Type B pancreatic cell (in vitro differentiated cells): ENCODE measurements at regions not wholly inside any gene's neighbourhood (a gene's known extent, or its start where the extent isn't known, plus 50 kb on each side); places are given as distances from the start of the nearest gene placed in this dataset.

ENCODE experiments used
- DNase-seq: peaks from one replicate; pipeline ENCODE4 v3.0.0; 2021; ENCODE audit warnings: mixed read lengths; ENCODE audit not compliant: unreplicated experiment; ENCODE audit errors: extremely low spot score
- H3K27ac Mint-ChIP-seq: 2 replicates; pipeline ENCODE4 v1.8.0; 2021; ENCODE audit warnings: mild to moderate bottlenecking, mixed read lengths
- H3K27me3 Mint-ChIP-seq: 2 replicates; pipeline ENCODE4 v1.8.0; 2021; ENCODE audit warnings: mixed read lengths
- H3K36me3 Mint-ChIP-seq: 2 replicates; pipeline ENCODE4 v1.8.0; 2021; ENCODE audit warnings: mixed read lengths
- H3K4me1 Mint-ChIP-seq: one replicate; pipeline ENCODE4 v1.8.0; 2021; ENCODE audit warnings: mixed read lengths; ENCODE audit not compliant: unreplicated experiment
- H3K4me3 Mint-ChIP-seq: 2 replicates; pipeline ENCODE4 v1.8.0; 2021; ENCODE audit warnings: mild to moderate bottlenecking, mixed read lengths
- H3K9me3 Mint-ChIP-seq: 2 replicates; pipeline ENCODE4 v1.8.0; 2021; ENCODE audit warnings: mixed read lengths
- TF ChIP-seq, protein P1 (sequence below): fragments of 200-600 bp; sonication (generic); conservative IDR thresholded peaks from 2 replicates; pipeline ENCODE4 v1.5.0; 2021; ENCODE audit warnings: antibody characterized with exemption, mild to moderate bottlenecking

DNA sequence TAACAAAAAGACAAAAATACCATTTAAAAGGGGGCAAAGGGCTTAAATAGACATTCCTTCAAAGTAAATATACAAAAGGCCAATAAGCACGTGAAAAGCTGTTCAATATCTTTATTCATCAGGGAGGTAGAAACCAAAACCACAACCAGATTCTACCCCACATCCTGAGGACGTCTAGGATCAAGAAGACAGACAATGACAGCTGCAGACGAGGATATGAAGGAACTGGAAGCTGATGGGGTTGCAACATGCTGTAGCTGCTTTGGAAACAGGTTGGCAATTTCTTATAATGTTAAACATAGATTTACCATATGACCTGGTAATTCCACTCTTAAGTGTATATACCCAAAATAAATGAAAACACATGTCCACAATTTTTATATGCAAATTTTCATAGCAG, 85.1 kb upstream of the C14orf180 start:
- Mint-ChIP-seq H3K4me3 (no peak overlapping the region), H3K36me3 (no peaks in the 10 kb centered on the region), H3K9me3 (peaks cover 9% of the 10 kb centered on the region), H3K27me3 (peaks cover 15% of the 10 kb centered on the region), H3K4me1 (no peaks in the 10 kb centered on the region), H3K27ac (no peak overlapping the region)
- TF ChIP-seq, protein P1, sequence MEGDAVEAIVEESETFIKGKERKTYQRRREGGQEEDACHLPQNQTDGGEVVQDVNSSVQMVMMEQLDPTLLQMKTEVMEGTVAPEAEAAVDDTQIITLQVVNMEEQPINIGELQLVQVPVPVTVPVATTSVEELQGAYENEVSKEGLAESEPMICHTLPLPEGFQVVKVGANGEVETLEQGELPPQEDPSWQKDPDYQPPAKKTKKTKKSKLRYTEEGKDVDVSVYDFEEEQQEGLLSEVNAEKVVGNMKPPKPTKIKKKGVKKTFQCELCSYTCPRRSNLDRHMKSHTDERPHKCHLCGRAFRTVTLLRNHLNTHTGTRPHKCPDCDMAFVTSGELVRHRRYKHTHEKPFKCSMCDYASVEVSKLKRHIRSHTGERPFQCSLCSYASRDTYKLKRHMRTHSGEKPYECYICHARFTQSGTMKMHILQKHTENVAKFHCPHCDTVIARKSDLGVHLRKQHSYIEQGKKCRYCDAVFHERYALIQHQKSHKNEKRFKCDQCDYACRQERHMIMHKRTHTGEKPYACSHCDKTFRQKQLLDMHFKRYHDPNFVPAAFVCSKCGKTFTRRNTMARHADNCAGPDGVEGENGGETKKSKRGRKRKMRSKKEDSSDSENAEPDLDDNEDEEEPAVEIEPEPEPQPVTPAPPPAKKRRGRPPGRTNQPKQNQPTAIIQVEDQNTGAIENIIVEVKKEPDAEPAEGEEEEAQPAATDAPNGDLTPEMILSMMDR, result no peak
- DNase-seq, result no peak

DNA sequence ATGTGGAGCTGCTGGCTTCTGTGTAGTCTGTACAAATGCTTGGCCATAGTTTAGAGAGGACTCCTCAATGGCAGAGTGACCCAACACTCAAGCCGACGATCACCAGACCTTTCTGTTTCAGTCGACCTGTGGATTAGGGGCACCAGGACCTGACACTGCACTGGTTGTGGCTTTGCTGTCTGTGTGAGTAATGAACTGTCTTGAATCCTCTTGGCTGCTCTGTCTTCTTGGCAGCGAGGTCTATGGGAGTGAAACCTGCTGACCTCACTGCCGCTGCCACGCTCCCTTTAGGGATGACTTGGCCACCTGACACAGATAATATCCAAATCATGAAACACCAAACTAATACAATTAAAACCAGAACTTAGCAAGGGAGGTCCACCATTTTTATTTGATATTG, 83.5 kb upstream of the C14orf180 start:
- H3K9me3 Mint-ChIP-seq, result peaks cover 9% of the 10 kb centered on the region
- no peak overlapping the region for H3K4me3 Mint-ChIP-seq
- peak; percentile 42 for DNase-seq
- H3K27ac Mint-ChIP-seq, result no peak overlapping the region
- H3K36me3 Mint-ChIP-seq, result no peaks in the 10 kb centered on the region
- no peaks in the 10 kb centered on the region for H3K4me1 Mint-ChIP-seq
- H3K27me3 Mint-ChIP-seq, result peaks cover 15% of the 10 kb centered on the region
- TF ChIP-seq, protein P1, result no peak

DNA sequence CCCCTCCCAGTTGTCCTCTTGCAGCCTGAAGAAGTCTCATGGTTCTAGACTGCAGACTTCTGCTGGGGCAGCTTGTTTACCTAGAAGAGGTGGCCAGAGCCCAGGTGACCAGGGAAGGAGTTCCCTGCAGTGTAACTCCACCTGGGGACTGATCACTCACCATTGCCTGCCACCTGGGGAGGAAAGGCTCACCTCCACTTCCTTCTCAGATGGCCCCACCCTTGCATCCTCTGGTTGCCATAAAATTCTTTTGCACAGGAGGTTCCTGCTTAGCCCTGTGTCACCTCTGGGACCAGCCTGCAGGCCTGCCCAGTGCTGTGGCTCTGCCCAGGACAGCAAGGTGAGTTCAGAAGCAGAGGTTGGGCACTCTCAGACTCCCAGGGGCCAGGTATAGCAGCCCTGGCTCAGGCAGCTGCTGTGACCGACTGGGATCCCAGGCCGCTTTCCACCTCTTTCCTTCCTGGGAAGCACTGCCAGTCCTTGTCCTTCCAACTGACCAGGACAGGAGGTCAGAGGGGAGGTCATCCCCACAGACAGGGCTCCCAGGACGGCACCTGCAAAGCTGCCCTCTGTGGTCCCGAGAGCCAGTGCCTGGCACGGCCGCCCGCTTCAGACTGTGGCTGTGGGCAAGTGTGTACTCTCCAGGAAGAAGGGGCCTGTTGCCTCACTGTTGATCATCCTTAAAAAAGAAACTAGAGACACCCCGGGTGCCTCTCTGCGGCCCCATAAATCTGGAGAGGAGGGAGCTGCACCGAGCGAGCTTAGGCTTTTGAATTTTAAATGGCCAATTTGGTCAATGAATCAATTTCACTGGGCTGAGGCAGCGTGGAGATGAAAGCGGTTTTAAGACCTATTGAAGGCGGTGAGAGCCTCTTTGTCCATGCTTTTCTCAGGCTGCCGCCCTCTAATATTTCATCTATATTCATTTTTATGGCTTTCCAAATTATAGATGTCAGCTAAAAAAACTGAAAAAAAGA, 79.5 kb upstream of the C14orf180 start:
- Mint-ChIP-seq H3K9me3 (peaks cover 10% of the 10 kb centered on the region), H3K36me3 (no peaks in the 10 kb centered on the region), H3K4me1 (no peaks in the 10 kb centered on the region), H3K27ac (no peak overlapping the region), H3K27me3 (peaks cover 18% of the 10 kb centered on the region), H3K4me3 (no peak overlapping the region)
- peak; percentile 50 for DNase-seq
- TF ChIP-seq, protein P1, result no peak

DNA sequence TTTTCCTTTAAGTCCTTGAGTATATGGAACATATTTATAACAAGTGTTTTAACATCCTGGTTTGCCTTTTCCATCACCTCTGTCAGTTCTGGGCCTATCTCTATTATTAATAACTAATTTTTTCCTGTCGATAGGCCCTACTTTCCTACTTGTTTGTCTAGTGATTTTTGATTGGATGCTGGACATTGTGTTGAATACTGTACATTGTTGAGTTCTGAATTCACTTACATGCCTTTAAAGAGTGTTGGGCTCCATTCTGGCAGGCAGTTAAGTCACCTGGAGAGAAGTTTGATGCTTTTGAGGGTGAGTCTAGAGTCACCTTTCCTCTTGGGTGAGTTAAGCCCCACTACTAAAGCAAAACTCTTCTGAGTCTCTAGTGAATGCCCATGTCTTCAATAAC, 77.5 kb upstream of the C14orf180 start:
- Mint-ChIP-seq H3K9me3 (peaks cover 5% of the 10 kb centered on the region), H3K36me3 (no peaks in the 10 kb centered on the region), H3K4me1 (peaks cover under 1% of the 10 kb centered on the region), H3K27me3 (peaks cover 15% of the 10 kb centered on the region), H3K4me3 (no peak overlapping the region), H3K27ac (no peak overlapping the region)
- TF ChIP-seq, protein P1, result no peak
- DNase-seq, result no peak

DNA sequence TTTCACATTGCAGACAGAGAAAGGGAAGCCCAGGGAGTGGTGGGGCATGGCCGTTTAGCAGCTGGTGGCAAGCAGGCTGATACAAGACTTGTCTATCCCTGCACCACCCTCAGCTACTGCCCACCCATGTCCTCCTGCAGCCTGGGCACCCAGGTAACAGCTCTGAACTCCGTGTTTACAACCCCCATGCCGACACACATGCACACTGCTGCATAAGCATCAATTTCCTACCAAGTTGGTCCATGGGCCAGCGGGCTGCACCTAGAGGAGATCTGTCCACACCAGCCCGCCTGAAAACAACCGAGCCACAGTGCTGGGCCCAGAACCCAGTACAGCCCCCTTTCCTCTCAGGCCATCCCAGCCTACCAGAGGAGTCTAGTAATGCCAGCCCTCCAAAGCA, 75.9 kb upstream of the C14orf180 start:
- H3K27ac Mint-ChIP-seq, result no peak overlapping the region
- peak; percentile 59 for DNase-seq
- H3K9me3 Mint-ChIP-seq, result peaks cover 9% of the 10 kb centered on the region
- H3K27me3 Mint-ChIP-seq, result peaks cover 13% of the 10 kb centered on the region
- no peak overlapping the region for H3K4me3 Mint-ChIP-seq
- no peaks in the 10 kb centered on the region for H3K36me3 Mint-ChIP-seq
- TF ChIP-seq, protein P1, result no peak
- H3K4me1 Mint-ChIP-seq, result peaks cover 4% of the 10 kb centered on the region
